Activated CD8-positive, alpha-beta memory T cell treated with anti-CD3 and anti-CD28 coated beads, Interleukin-2, amount 50 U/mL, for 48 hours (primary cell): ENCODE measurements at regions not wholly inside any gene's neighbourhood (a gene's known extent, or its start where the extent isn't known, plus 50 kb on each side); places are given as distances from the start of the nearest gene placed in this dataset.

Source experiments
- DNase-seq: peaks from one replicate; pipeline ENCODE4 v3.0.0-alpha.2; 2020

DNA sequence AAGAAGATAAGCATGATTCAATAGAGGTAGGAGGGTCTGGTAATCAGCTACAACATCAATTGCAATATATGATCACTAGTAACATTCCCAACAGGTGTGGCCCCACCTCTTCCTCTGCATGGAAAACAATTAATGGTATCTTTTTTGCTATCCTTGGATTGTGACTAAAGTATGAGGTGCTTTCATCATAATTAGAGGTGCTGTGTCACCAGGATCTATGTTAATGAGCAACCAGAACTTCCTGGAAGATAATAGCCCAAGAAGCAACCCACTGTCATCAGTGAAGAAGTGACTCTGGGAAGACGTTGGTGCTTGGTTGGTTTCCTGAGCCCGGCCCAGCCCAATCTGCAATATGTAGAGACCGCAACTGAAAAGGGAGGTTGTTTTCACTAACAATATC lies 167.2 kb downstream of the SETD4 start:
- DNase-seq = no peak

DNA sequence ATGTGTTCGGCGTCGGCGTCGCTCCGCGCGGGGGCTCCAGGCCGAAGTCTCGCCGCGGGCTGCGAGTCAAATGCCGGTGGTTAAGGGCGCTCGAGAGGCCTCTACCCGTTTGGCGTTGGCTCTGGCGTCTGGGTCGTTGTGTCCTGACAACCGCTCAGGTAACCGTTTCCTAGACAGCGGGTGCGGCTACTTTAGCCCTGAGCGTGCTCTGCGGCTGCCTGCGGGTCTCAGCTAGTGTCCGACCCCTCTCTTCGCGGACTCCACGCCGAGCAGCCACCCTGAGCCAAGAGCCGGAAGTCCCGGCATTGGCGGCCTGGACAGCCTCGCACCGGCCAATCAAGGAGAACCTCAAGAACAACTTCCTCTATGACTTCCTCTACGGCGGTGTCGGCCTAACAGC lies 173.4 kb downstream of the SETD4 start:
- DNase-seq = no peak

DNA sequence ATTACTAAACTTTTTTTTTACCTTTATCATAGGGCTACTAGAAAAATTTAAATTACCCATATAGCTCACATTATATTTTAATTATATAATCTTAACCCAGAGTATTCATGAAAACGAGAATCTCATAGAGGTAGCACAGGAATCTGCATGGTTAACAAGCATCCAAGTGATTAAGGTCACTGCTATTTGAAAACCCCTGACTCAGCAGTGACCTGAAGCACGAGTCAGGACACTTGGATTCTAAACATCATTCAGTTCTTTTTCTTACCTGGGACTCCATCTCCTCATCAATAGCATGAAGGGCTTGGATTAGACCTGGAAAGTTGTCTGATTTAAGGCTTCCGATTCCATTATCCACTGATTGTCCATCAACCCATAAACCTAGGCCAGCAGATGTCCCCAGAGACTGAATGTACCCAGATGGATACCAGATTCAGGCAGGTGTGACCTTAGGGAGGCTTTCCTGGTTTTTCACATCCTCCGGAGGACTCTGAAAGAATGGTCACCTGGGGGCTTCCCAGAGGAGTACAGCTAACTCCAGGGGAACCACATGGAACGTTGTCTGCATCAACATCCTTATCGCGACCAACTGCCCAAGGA lies 174.3 kb downstream of the SETD4 start:
- no peak for DNase-seq

DNA sequence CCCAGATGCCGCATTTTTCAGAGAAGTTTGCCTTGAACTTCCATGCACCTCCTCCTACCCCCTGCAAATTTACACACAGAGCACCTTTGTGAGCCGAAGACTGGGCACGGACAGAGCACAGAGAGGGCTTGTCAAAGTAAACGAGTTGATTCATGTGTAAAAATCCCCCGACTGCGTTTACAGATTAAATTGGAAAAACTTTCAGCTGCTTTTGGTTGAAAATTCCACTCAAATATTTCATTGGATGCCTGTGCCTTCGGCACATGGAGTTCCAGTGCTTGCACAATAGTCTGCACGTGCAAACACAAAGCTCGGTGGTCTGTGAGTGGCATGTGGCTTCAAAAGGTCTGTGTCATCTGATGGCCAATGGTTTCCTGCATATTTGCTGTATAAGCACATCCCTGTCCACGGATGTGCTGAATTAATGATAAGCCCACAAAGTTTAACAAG lies 177.5 kb downstream of the SETD4 start:
- no peak for DNase-seq

DNA sequence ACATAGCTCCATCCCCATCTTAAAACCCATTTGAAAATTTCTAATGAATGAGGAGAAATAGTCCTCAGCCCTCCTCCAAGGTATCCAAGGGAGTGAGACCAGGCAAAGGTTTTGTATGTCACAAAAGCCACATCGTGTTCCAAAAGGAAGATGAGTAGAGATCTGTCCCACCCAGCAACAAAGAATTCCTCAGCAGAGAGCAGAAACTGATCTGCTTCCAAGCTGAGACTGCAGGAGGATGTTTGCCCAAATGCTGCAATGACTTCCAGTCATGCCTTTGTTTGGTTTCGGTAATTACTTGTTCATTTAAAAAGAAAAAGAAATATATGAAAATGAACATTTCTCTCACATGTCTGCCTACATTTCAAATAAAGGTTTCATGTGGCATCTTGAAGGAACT lies 186.9 kb downstream of the SETD4 start:
- DNase-seq = no peak

DNA sequence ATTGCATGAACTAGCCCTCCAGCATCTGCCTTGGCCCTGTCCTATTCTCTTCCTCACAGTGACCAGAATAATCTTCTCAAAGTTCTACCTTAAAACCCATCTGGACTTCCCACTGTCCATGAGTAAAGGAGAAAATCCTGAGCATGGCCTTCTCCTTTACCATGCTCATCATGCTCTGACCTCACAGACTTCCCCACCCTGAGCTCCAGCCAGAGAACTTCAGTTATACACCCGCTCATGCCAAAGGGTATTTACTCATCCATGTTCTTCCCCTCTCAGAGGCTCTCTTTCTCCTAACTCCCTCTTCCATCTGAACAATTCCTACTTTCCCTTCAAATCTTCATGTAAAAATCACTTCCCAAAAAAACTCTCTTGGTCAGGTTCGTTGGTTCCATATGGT lies 188.4 kb downstream of the SETD4 start:
- DNase-seq = no peak

DNA sequence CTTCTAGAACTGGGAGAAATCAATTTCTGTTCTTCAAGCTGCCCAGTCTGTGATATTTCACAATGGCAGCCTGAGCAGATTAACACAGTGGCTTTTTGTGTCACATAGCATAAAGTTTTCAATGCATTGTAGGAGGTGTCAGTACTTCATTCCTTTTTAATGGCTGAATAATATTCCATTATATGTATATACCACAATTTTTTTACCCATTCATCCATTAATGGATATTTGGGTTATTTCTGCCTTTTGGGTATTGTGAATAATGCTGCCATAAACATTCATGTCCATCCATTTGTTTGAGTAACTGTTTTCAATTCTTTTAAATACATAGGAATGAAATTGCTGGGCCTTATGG lies 191.5 kb downstream of the SETD4 start:
- no peak for DNase-seq

DNA sequence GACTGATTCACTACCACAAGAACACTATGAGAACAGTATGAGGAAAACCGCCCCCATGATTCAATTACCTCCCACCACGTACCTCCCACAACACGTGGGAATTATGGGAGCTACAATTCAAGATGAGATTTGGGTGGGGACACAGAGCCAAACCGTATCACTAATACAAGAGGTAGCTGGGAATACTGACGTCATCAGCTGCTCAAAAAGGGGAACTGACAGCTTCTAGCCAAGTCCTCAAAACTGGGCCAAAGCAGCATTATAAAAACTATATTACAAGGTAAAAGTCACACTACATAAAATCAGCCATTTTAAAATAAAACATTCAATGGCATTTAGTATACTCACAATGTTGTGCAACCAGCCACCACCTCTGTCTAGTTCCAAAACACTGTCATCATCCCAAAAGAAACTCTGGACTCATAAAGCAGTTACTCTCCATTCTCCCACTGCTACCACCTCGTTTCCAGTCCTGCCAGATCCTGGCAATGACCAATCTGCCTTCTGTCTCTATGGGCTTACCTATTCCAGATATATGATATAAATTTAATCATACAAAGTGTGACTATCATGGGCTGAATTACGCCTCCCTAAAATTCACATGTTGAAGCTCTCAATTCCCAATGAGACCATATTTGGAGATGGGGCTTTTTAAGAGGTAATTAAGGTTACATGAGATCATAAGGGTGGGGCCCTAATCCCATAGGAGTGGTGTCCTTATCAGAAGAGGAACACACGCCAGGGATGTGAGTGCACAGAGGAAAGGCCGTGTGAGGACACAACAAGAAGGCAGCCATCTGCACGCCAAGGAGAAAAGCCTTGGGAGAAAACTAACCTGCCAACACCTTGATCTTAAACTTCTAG lies 192.1 kb downstream of the SETD4 start:
- DNase-seq = no peak

DNA sequence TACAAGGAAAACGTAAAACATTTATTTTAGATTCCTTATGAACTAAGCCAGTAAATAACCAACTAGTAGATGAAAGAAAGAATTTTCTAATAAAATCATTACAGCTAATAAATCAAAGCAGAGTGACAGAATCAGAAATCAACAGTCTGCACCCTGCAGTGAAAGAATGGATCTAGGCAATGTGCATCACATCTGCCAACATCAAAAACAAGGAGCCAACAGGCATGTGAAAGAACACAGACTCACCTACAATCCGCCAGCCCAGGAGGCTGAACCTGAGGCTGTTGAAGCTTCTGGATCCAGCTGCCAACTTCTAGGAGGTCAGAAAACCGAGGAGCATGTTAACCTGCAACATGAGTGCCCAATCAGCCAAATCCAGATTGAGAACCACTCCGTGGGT lies 196.3 kb downstream of the SETD4 start:
- no peak for DNase-seq

DNA sequence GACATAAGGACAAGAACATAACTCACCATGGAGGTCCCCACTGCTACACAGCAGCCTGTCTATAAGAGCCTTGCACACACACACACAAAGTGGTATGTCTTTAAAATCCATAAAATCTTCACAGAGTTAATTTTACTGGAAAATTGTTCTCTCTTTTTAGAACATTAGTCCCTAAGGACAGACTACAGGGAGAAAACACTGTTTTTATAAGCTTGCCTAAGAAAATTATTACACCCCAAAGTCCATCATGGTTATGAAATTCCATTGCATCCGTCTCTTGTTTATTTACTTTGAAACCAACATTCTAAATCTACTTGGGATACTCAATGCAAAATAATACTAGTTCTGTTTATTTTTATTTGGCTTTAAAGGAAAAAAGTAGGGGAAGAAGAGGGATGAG lies 197.4 kb downstream of the SETD4 start:
- DNase-seq = no peak

DNA sequence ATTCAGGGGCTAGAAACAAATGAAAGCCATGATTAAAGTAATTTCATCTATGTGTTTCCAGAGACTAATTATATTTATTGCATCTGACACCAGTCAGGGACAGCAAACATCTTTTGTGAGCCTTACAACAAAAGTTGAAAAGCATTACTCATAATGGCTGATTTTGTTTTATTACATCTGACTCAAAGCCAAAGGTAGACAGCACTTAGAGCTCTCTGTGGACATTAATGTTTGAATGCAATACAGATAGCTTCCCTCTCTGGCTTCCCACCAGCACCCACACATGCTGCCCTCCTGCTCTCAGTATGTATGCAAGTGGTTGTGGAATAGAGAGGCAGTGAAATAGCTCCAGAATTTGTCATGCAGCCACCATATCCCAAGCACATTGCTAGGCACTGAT lies 198.7 kb downstream of the SETD4 start:
- no peak for DNase-seq

DNA sequence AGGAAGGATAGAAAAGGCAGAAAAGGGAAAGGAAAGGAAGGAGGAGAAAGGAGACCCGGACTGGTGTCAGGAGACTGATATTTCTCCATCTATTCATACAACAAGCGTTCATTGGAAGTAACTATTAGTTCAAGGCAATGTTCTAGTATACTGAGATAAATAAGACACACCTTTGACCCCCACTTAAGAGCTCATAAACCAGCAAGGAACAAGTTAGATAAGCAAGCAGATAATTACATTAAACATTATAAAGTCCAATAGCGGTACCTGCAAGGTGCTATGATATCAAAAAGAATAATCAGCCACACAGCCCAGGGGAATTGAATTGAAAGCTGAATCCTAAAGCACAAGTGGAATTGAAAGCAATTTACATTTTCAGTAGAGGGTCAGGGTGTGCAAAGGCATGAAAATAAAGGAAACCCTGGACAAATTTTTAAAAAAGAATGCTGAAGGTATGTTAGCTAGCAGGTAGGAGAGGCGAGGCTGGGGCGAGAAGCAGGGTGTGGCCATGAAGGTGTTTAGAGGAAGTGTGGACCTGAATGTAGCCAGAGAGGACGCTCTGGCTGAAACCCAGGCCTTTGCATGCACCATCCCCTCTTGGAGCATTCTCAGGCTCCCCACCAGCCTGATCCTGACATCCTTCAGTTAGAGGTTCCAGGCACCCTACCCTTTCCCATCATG lies 200.0 kb downstream of the SETD4 start:
- DNase-seq = no peak

DNA sequence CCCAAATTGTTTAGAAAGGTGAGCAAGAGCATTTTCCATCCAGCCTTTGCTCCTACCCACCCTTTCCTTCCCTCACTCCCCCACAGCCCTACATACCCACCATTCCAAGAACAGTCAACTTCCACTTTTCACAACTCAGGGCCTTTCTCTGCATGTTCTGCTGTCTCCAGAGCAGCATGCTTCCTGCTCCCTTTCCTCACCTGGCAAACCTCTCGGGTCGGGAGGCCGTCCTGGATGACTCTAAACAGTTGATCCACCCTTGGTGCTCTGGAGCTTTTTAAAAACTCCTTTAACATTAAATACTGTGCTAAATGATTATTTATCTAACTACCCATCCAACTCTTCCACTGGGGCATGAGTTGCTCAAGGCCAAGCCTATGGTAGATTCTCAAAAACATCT lies 200.6 kb downstream of the SETD4 start:
- DNase-seq = no peak

DNA sequence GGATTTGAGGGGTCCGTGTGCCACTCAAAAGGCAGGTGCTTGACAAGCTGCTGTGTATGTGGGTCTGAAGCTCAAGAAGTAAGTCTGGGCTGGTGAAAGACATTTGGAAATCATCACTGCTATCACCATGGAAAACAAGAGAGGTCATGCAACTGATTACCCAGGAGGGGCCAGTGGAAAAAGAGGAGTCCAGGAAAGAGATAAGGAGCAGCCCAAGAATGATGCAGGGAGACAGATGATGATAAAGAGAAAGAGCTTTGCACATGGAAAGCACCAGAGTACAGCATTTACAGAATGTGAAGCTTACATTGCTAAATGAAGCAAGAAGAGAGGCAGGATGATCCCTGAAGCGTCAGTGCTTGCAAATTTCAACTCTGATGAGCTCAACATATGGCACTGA lies 203.2 kb downstream of the SETD4 start:
- no peak for DNase-seq

DNA sequence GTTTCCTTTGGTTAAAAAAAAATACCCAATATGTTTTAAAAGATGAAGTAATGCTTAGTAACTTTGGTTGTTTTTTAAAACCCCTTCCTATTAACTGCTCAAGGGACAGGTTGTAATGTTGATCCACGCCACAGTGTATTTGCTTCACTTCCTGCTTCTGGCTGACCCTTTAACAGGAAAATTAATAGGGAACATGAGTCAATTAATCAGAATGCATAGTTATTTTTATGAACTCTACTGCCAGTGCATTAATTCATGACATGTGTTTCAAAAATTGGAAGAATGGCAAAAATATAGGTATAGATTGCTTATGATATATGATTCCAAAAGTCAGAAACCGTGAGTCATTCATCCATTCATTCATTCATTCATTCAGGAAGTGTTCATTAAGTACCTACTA lies 204.8 kb downstream of the SETD4 start:
- no peak for DNase-seq

DNA sequence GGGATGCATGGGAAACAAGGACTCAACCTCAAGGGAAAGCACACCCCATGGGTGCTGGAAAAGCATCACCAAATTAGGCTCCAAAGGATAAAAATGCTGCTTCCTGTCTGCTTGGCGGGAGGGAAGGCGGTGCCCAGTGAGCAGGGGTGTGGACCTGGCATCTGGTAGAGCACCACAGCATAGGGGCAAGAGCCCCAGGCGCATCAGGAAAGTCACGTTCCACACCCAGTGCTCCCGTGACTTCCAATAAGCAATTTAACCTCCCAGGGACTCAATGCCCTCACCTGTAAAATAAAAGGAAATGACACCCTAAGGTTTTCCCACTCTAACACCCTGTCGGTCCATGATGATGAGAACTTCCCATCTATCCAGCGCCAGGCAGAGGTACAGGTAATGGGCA lies 206.0 kb downstream of the SETD4 start:
- DNase-seq = no peak

DNA sequence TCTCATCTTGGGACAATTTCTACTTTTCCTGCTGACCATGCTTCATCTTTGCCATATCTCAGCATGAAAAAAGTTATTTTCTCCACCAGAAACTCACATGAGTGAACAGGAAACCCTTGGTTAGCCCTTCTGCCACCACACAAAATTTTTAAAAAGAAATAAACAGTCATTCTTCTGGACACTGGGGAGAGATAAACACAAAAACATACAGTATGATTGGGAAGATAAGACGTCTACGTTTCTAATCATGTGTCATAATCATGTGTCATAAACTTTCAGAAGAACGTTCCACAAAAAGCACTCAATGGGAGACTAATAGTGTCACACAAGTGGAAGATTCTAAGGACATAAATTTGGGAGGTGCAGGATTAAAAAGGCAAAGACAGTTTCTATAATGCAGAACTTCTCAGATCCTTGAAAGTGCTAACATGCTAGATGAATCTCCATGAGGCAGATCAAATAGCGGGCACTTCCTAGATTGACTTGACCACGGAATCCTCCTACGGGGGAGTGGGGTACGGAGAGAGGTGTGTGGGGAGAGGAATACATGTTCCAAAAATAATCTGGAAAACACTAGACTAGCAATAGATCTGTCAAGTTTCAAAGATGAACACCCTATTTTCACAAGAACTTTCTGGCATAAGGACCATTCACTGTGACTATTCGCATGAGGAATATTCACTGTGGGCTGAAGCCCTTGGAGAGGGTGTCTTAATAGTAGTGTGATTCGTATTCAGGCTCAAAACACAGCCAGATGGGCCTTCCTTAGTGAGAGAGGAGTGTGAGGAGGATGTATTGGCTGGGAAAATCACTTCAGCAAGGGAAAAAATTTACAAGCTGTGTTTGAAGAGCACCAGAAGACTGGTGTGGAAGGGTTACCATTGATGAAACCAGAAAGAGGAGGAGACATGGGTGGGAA lies 206.7 kb downstream of the SETD4 start:
- DNase-seq = no peak

DNA sequence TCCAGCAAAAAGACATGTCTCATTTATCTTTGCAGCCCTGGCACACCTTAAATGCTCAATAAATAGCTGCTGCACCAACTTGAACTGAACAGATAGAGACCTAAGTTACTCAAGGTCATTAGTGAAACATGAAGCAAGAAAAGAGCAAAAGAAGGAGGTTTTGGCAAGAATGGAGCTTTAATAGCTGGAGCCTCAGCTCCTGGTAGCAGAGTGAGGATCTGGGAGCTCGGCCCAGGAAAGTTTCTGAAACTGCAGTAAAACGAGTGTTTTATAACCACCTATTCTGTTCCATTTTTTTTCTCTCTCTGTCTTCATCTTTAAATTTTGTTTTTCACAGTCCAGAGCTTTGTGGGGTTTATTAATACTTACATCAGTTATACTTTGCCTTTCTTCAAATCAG lies 207.5 kb downstream of the SETD4 start:
- DNase-seq = no peak

DNA sequence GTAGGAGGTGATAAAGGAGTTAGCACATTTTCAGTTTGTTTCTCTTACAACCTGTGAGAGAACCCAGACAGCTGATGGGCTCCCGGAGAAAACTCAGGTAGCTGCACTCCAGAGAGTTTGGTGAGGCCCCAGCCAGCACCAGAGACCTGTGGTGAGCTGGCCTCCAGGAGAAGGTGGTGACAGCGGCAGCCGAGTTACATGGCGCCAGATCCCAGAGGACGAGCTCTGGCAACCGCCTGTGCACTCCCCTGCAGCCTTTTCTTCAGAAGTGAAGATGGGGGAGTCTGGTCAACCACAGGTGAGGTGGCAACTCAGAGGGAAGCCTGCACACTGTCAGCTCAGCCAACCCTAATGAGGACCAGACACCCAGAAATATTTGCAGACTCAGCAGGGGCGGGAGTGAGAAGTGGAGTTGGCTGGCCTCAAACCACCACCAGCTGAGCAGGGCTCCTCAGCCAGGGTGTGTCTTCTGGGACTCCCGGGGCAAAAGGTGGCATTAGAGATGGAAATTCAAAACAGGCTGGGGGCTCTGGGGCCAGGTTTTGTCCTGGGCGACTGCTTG lies 209.7 kb downstream of the SETD4 start:
- DNase-seq = no peak

DNA sequence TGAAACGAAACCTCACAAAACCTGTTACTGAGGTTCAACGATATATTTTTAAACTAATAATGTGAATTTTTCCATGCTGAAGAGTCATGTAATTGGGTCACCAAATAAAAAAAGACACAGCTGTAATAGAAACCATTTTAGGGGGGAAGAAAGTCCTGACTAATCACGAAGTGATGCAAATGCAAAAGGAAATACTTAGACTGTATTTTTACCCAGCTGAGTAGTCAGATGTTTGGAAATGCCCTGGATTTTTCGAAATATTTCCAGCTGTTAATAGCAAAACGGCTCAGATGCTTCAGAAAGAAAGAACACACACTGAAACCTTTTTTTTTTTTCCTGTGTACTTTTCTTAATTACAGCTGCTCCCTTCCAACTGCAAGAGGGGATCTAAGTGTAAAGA lies 210.3 kb downstream of the SETD4 start:
- no peak for DNase-seq

DNA sequence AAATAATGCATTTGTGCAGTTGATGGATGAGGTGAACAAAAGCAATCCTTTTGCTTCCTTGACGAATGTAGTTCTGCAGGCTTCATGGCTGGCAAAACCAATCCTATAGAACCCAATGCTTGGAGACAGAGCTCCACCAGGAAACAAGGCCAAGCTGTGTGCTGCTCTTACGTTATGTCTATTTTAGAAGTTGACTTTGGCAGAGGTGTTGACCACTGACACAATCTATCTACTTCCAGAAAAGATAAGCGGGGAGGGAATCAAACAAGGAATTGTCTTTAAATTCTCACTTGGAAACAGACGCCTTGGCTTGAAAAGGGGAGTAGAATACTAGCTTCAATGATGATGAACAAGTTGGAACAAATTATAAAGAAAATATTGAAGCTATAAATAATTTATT lies 211.2 kb downstream of the SETD4 start:
- DNase-seq = no peak

DNA sequence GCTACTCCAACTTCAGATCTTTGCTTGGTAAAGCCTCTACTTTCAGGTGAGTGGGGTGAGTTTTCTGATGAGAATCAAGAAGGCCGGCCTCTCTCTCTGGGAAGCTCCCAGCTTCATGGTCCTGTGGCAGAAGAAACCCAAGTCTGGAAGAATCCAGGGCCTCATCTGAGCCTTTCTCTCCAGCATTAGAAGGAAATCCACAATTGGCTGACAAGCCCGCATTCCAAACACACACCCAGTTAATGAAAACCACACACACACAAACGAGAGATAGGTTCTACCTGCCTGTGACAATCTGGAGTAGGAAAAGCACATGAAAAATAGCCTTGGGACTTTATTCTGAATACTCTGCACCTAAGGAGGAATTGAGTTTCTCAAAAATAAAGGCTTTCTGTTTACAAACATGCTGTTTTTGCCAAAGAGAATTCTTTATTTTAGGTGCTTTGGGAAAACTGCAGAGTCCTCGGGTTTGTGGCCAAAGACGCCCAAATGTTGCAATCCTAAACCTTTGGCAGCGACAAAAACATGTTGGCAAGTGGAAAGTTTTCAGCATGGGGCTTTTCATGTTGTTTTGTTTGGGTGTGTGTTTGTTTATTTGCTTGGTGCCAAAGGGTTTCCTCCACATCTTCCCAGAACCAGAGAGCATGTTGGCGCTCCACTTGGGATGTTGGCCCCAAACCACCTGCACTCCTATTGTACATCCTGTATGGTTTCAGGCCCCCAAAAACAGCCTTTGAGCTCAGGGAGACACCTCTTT lies 216.2 kb downstream of the SETD4 start:
- DNase-seq = no peak
